ENCODE measurements at regions not wholly inside any gene's neighbourhood (a gene's known extent, or its start where the extent isn't known, plus 50 kb on each side); places are given as distances from the start of the nearest gene placed in this dataset.

DNA sequence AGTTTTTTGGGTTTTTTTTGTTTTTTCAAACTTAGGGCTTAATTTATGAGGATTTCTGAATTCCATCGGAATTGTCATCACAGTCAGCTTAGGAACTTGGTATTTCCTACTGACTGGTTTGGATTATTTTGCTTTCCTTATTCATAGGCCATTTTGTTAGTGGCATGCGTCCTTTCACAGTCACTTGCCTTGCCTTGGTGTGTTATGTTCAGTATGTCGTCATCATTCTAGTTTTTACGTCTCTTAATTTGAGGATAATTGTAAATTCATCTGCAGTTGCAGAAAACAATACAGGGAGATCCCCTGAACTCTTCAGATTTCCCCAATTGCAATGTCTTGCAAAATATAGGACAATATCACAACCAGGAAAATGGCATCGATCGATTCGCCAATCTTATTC is 485.3 kb downstream of the CBLN2 start:
- TF ChIP-seq GATA2 (IDR thresholded peaks at IDR 0.05; ENCODE audit: low read depth, low read length): no peak
- no peak for TF ChIP-seq GATA3 (IDR thresholded peaks at IDR 0.05; ENCODE audit: low read depth, low read length)
